Endothelial cell of umbilical vein (primary cell): ENCODE measurements at regions not wholly inside any gene's neighbourhood (a gene's known extent, or its start where the extent isn't known, plus 50 kb on each side); places are given as distances from the start of the nearest gene placed in this dataset.

Experiments
- BruUV-seq: library from RNA; stranded (reverse); fragments of 400-500 nt; replicated peaks from 2 replicates; lab custom pipeline; 2021; lab: Mats Ljungman, UMichigan
- CTCF ChIA-PET: fragments of 300-600, 350-600 bp; sonication (Branson Sonifier 250); formaldehyde crosslinking; loops from one replicate; lab custom pipeline; 2021; ENCODE audit warnings: antibody characterized with exemption, inconsistent platforms; lab: Charles Lee
- POLR2A ChIA-PET: fragments of 300-600, 350-600 bp; sonication (Branson Sonifier 250); formaldehyde crosslinking; loops from one replicate; lab custom pipeline; 2021; ENCODE audit warnings: antibody characterized with exemption, inconsistent platforms; lab: Charles Lee
- DNase-seq: peaks from one replicate; pipeline ENCODE4 v3.0.0-alpha.2; 2011; ENCODE audit warnings: low read depth, low spot score
- FAIRE-seq: peaks from 2 replicates; lab custom pipeline; 2011; peaks lifted over from hg19 to GRCh38; lab: Jason Lieb, UNC
- H2AFZ ChIP-seq: 2 replicates; pipeline ENCODE4 v1.6.0; 2012; ENCODE audit warnings: low read depth, low read length, control low read depth, inconsistent platforms
- H3K27ac ChIP-seq: 2 replicates; pipeline ENCODE4 v1.5.1; 2011; ENCODE audit warnings: low read depth, mild to moderate bottlenecking, control low read depth, low read length, moderate library complexity; ENCODE audit not compliant: insufficient read depth
- H3K27me3 ChIP-seq, 2 experiments: 2 replicates each; pipeline versions ENCODE4 v1.6.0 to v1.6.1; 2011; ENCODE audit warnings: low read length in 2 of 2, mixed read lengths in 1 of 2; ENCODE audit not compliant: control insufficient read depth in 2 of 2, insufficient read depth in 2 of 2
- H3K36me3 ChIP-seq, 2 experiments: 2 replicates in 1 of 2; 3 replicates in 1 of 2; pipeline ENCODE4 v1.5.1; 2011; ENCODE audit warnings: low read length in 2 of 2, mild to moderate bottlenecking in 1 of 2, moderate library complexity in 1 of 2; ENCODE audit not compliant: control insufficient read depth in 2 of 2, insufficient read depth in 2 of 2; ENCODE audit errors: extremely low read depth in 1 of 2
- H3K4me1 ChIP-seq: 3 replicates; pipeline ENCODE4 v1.5.1; 2011; ENCODE audit warnings: mild to moderate bottlenecking, low read length; ENCODE audit not compliant: control insufficient read depth, insufficient read depth; ENCODE audit errors: extremely low read depth
- H3K4me2 ChIP-seq: 2 replicates; pipeline ENCODE4 v1.6.1; 2011; ENCODE audit warnings: low read length, control low read depth, mixed read lengths; ENCODE audit not compliant: insufficient read depth
- H3K4me3 ChIP-seq, 3 experiments: fragments of 200-600 bp in 1 of 3; sonication (generic), shearing (Covaris generic) in 1 of 3; replicated peaks in 1 of 3; 2 replicates each; pipeline ENCODE4 v1.5.1; 2011 to 2016; ENCODE audit warnings: control low read depth in 3 of 3, low read length in 3 of 3, mild to moderate bottlenecking in 2 of 3, inconsistent platforms in 1 of 3, low read depth in 1 of 3, moderate library complexity in 1 of 3; ENCODE audit not compliant: insufficient read depth in 1 of 3
- H3K79me2 ChIP-seq: 2 replicates; pipeline ENCODE4 v1.6.0; 2012; ENCODE audit warnings: low read length, inconsistent platforms; ENCODE audit not compliant: control insufficient read depth, insufficient read depth
- H3K9ac ChIP-seq: replicated peaks from 2 replicates; pipeline ENCODE3; 2011; ENCODE audit warnings: low read length, control low read depth; ENCODE audit not compliant: insufficient read depth; ENCODE audit errors: extremely low read depth
- H3K9me1 ChIP-seq: replicated peaks from 3 replicates; pipeline ENCODE4 v1.6.0; 2011; ENCODE audit warnings: mild to moderate bottlenecking, low read length; ENCODE audit not compliant: control insufficient read depth, insufficient read depth; ENCODE audit errors: extremely low read depth
- H3K9me3 ChIP-seq: replicated peaks from 2 replicates; pipeline ENCODE4 v1.5.1; 2012; ENCODE audit warnings: low read length, inconsistent platforms; ENCODE audit not compliant: control insufficient read depth, insufficient read depth
- H4K20me1 ChIP-seq: replicated peaks from 2 replicates; pipeline ENCODE3; 2011; ENCODE audit warnings: mild to moderate bottlenecking, low read length; ENCODE audit not compliant: control insufficient read depth, insufficient read depth; ENCODE audit errors: extremely low read depth
- EZH2 ChIP-seq: IDR thresholded peaks from 2 replicates; pipeline ENCODE4 v1.6.1; 2012; ENCODE audit warnings: borderline replicate concordance, low read depth, mild to moderate bottlenecking, moderate library complexity, low read length, inconsistent platforms; ENCODE audit not compliant: severe bottlenecking
- FOS ChIP-seq: IDR thresholded peaks from 2 replicates; pipeline ENCODE4 v1.6.1; 2011; ENCODE audit warnings: mild to moderate bottlenecking, low read length, moderate library complexity, borderline replicate concordance; ENCODE audit not compliant: insufficient read depth
- GATA2 ChIP-seq: IDR thresholded peaks from 2 replicates; pipeline ENCODE4 v1.7.0; 2011; ENCODE audit warnings: low read depth, mild to moderate bottlenecking, moderate library complexity, mixed read lengths, low read length; ENCODE audit not compliant: insufficient read length, insufficient read depth
- JUN ChIP-seq: IDR thresholded peaks from 2 replicates; pipeline ENCODE4 v1.6.1; 2011; ENCODE audit warnings: borderline replicate concordance, low read depth; ENCODE audit not compliant: insufficient read length, insufficient read depth
- MYC ChIP-seq: IDR thresholded peaks from one replicate; pipeline ENCODE4 v1.6.1; 2011; ENCODE audit warnings: mild to moderate bottlenecking, low read depth, low read length
- POLR2A ChIP-seq: IDR thresholded peaks from 2 replicates; pipeline ENCODE4 v1.6.1; 2012; ENCODE audit warnings: low read depth, mild to moderate bottlenecking, control low read depth, low read length
- POLR2AphosphoS5 ChIP-seq: IDR thresholded peaks from 2 replicates; pipeline ENCODE4 v1.6.1; 2012; ENCODE audit warnings: low read depth, mild to moderate bottlenecking, control low read depth, low read length, moderate library complexity; ENCODE audit not compliant: insufficient read depth
- dilution Hi-C: fragments of 300-500 bp; cut with MboI; formaldehyde crosslinking; loops from one replicate; pipeline ENCODE4 v1.15.0; 2019; ENCODE audit warnings: low sequenced_read_pairs; ENCODE audit not compliant: extremely low pct_ligation_motif_present
- intact Hi-C: fragments of 100-400 bp; cut with micrococcal nuclease; formaldehyde crosslinking; loops from one replicate; pipeline ENCODE4 v1.10.0; 2022
- TF ChIP-seq, protein P1 (sequence below): IDR thresholded peaks from 2 replicates; pipeline ENCODE4 v1.6.1; 2011; ENCODE audit not compliant: insufficient read depth, insufficient read length
- TF ChIP-seq, protein P2 (sequence below), 2 donors: IDR thresholded peaks; 1 replicate in 1 of 2; 2 replicates in 1 of 2; pipeline ENCODE4 v1.5.1; 2011; ENCODE audit warnings: low read length in 2 of 2, mild to moderate bottlenecking in 2 of 2, moderate library complexity in 2 of 2, control low read depth in 1 of 2, inconsistent platforms in 1 of 2, low read depth in 1 of 2; ENCODE audit not compliant: insufficient read depth in 1 of 2; ENCODE audit errors: extremely low read depth in 1 of 2

DNA sequence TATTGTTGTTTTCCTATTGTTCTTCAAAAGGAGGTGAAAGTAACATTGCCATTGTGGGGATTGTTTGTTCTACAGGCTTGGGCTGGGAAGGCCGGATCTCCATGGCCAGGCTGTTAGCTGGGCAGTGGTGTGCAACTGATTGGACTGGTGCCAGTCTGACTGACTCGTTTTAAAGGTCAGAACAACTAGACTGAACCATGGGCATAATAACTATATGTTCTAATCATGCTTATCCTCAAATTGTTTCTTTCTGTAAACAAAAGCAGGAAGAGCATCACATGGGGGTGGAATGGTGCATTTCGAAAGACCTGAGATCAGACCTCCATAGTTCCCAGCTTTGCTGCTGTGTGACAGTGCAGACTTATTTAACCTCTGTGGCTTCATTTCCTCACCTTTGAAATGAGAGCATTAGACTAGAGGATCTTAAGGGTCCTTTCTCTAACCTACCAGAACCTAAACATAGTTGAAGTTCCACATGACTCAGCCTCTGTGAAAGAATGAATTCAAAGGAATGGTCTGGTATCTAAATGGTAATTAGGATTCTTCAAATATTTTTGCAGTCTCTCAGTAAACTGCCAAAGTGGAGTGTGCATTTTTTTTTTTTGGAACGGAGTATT lies 66.7 kb upstream of the PGRMC2 start:
- Histone ChIP-seq H3K9ac (peak overlapping the region; percentile 30), H3K4me3 (no peak overlapping the region), H3K4me2 (peak overlapping the region; percentile 76), H3K4me1 (peaks cover 34% of the 10 kb centered on the region), H2AFZ (peak overlapping the region; percentile 86), H3K9me3 (no peaks in the 10 kb centered on the region), H3K9me1 (no peaks in the 10 kb centered on the region), H4K20me1 (no peaks in the 10 kb centered on the region), H3K79me2 (no peaks in the 10 kb centered on the region), H3K27me3 (no peaks in the 10 kb centered on the region), H3K36me3 (no peaks in the 10 kb centered on the region), H3K27ac (peak overlapping the region; percentile 86)
- ChIA-PET POLR2A (no interaction called here), CTCF (interaction anchor here (1.5 kb wide), 1 partner anchor 33 kb away, joined by 7 read pairs; no protein-coding TSS in a partner anchor)
- dilution Hi-C loops, result no loop called here
- peak; percentile 92 for DNase-seq
- no peak for TF ChIP-seq JUN
- TF ChIP-seq POLR2A, result no peak
- no peak for TF ChIP-seq MYC
- TF ChIP-seq EZH2, result no peak
- TF ChIP-seq, protein P1, sequence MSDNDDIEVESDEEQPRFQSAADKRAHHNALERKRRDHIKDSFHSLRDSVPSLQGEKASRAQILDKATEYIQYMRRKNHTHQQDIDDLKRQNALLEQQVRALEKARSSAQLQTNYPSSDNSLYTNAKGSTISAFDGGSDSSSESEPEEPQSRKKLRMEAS, result no peak
- TF ChIP-seq FOS, result peak; percentile 20
- TF ChIP-seq GATA2, result peak; percentile 78
- TF ChIP-seq, protein P2, sequence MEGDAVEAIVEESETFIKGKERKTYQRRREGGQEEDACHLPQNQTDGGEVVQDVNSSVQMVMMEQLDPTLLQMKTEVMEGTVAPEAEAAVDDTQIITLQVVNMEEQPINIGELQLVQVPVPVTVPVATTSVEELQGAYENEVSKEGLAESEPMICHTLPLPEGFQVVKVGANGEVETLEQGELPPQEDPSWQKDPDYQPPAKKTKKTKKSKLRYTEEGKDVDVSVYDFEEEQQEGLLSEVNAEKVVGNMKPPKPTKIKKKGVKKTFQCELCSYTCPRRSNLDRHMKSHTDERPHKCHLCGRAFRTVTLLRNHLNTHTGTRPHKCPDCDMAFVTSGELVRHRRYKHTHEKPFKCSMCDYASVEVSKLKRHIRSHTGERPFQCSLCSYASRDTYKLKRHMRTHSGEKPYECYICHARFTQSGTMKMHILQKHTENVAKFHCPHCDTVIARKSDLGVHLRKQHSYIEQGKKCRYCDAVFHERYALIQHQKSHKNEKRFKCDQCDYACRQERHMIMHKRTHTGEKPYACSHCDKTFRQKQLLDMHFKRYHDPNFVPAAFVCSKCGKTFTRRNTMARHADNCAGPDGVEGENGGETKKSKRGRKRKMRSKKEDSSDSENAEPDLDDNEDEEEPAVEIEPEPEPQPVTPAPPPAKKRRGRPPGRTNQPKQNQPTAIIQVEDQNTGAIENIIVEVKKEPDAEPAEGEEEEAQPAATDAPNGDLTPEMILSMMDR (IDR thresholded peaks at IDR 0.05; ENCODE audit: extremely low read depth in 1 of 2, insufficient read depth in 1 of 2, low read depth in 1 of 2, low read length in 2 of 2), result no peak
- TF ChIP-seq POLR2AphosphoS5, result no peak
- no TSS peak for BruUV-seq
- intact Hi-C loops, result loop anchor here (1.0 to 2.0 kb wide), 4 partner anchors 32 to 458 kb away; no protein-coding TSS in a partner anchor
- FAIRE-seq, result peak; percentile 88
